ENCODE measurements at regions not wholly inside any gene's neighbourhood (a gene's known extent, or its start where the extent isn't known, plus 50 kb on each side); places are given as distances from the start of the nearest gene placed in this dataset.
A peak's percentile ranks its signal among the peaks of the same experiment; 100 is the strongest.

DNA sequence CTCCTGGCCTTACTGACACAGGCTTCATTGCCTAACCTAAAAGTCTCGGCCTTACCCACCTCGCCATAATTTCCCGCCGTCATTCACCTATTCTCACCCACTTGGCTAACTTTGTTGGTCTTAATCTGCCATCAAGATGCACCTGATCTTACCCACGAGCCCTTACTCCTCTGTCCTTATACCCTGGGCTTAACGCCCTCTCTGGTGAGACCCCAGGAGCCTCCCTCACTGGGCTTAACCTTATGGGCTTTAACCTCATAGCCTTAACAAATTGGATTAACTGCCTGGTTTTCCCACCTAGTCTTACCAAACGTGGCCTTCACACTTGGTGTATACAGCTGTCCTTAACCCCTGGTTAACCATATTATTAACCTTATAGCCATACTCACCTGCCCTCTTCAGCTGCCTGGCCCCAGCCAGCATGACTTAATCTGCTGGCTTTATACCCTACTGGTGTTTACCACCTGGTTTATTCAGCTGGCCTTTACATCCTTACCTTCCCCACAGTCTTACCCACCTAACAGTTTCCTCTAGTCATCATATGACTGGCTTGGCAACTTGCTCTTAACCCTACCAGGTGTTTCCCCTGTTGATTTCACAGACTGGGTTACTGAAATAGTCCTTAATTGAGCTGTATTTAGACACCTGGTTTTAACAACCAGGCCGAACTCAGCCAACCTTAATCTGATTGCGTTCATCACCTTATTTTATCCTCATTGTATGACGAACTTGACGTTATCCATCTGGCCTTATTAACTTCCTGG lies 132.0 kb upstream of the ZSWIM2 start:
- Histone ChIP-seq H3K9me3 (ENCODE audit: insufficient read depth, low read depth, low read length) (no peaks in the 10 kb centered on the region), H3K4ac (ENCODE audit: low read depth, low read length) (no peak overlapping the region), H4K8ac (ENCODE audit: low read depth, low read length) (no peak overlapping the region), H3K4me1 (ENCODE audit: control insufficient read depth in 1 of 2, insufficient read depth in 2 of 2, low read length in 2 of 2) (no peaks in the 10 kb centered on the region), H3K4me3 (ENCODE audit: low read depth, low read length) (no peak overlapping the region), H2BK12ac (ENCODE audit: low read length) (no peak overlapping the region), H3K36me3 (ENCODE audit: control insufficient read depth in 1 of 2, insufficient read depth in 2 of 2, low read length in 2 of 2) (no peaks in the 10 kb centered on the region), H3K27ac (ENCODE audit: low read depth, low read length) (no peak overlapping the region), H4K12ac (ENCODE audit: low read depth, low read length) (no peak overlapping the region), H3K9ac (ENCODE audit: low read length) (no peak overlapping the region), H3K14ac (ENCODE audit: low read length) (no peak overlapping the region), H4K91ac (ENCODE audit: low read depth, low read length) (no peak overlapping the region), H2AFZ (ENCODE audit: insufficient read depth, low read length, poor library complexity) (no peak overlapping the region), H3K79me2 (ENCODE audit: control insufficient read depth, insufficient read depth, low read length, poor library complexity) (no peaks in the 10 kb centered on the region), H3K27me3 (ENCODE audit: insufficient read depth, low read length) (no peaks in the 10 kb centered on the region), H3K79me1 (ENCODE audit: low read length) (no peaks in the 10 kb centered on the region), H3K4me2 (ENCODE audit: low read length) (no peak overlapping the region), H3K23ac (ENCODE audit: low read length) (no peak overlapping the region), H2AK5ac (ENCODE audit: low read length) (no peak overlapping the region), H2BK120ac (ENCODE audit: insufficient read depth, low read length, poor library complexity) (no peak overlapping the region), H3K18ac (ENCODE audit: low read length) (no peak overlapping the region), H2BK5ac (ENCODE audit: low read depth, low read length, poor library complexity) (no peak overlapping the region)
- WGBS (ENCODE audit: extremely low coverage, insufficient coverage, insufficient read length), result no CpG with 5 or more reads among the region's 11 CpGs
- DNase-seq, result no peak

DNA sequence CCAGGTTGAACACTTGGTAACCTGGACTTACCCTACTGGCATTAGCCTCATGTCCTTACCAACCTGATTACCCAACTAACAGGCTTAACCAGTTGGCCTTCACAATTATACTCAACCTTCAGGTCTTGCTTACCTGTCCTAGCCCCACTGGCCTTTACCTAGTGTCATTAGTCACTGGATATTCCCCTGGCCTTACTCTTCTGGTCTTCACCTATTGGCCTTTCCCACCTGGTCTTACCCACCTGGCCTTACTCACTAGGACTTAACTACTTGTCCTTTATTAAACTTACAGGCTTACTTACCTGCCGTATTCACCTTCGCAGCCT lies 131.1 kb upstream of the ZSWIM2 start:
- no peaks in the 10 kb centered on the region for H3K36me3 ChIP-seq (ENCODE audit: control insufficient read depth in 1 of 2, insufficient read depth in 2 of 2, low read length in 2 of 2)
- no peaks in the 10 kb centered on the region for H3K4me1 ChIP-seq (ENCODE audit: control insufficient read depth in 1 of 2, insufficient read depth in 2 of 2, low read length in 2 of 2)
- no peak overlapping the region for H4K12ac ChIP-seq (ENCODE audit: low read depth, low read length)
- H3K9me3 ChIP-seq (ENCODE audit: insufficient read depth, low read depth, low read length), result no peaks in the 10 kb centered on the region
- no peak overlapping the region for H3K23ac ChIP-seq (ENCODE audit: low read length)
- H3K27me3 ChIP-seq (ENCODE audit: insufficient read depth, low read length), result no peaks in the 10 kb centered on the region
- no peak overlapping the region for H3K4me2 ChIP-seq (ENCODE audit: low read length)
- no peak overlapping the region for H2AK5ac ChIP-seq (ENCODE audit: low read length)
- H4K91ac ChIP-seq (ENCODE audit: low read depth, low read length), result no peak overlapping the region
- H3K14ac ChIP-seq (ENCODE audit: low read length), result no peak overlapping the region
- no peak overlapping the region for H2AFZ ChIP-seq (ENCODE audit: insufficient read depth, low read length, poor library complexity)
- no peak overlapping the region for H3K9ac ChIP-seq (ENCODE audit: low read length)
- WGBS (ENCODE audit: extremely low coverage, insufficient coverage, insufficient read length), result no CpG with 5 or more reads among the region's 2 CpGs
- H3K79me1 ChIP-seq (ENCODE audit: low read length), result no peaks in the 10 kb centered on the region
- no peak overlapping the region for H2BK12ac ChIP-seq (ENCODE audit: low read length)
- H3K18ac ChIP-seq (ENCODE audit: low read length), result no peak overlapping the region
- peak in 1 of 2 donors; percentile 33 for DNase-seq
- no peak overlapping the region for H4K8ac ChIP-seq (ENCODE audit: low read depth, low read length)
- H2BK120ac ChIP-seq (ENCODE audit: insufficient read depth, low read length, poor library complexity), result no peak overlapping the region
- H3K79me2 ChIP-seq (ENCODE audit: control insufficient read depth, insufficient read depth, low read length, poor library complexity), result no peaks in the 10 kb centered on the region
- no peak overlapping the region for H3K27ac ChIP-seq (ENCODE audit: low read depth, low read length)
- H3K4me3 ChIP-seq (ENCODE audit: low read depth, low read length), result no peak overlapping the region
- no peak overlapping the region for H2BK5ac ChIP-seq (ENCODE audit: low read depth, low read length, poor library complexity)
- H3K4ac ChIP-seq (ENCODE audit: low read depth, low read length), result no peak overlapping the region

DNA sequence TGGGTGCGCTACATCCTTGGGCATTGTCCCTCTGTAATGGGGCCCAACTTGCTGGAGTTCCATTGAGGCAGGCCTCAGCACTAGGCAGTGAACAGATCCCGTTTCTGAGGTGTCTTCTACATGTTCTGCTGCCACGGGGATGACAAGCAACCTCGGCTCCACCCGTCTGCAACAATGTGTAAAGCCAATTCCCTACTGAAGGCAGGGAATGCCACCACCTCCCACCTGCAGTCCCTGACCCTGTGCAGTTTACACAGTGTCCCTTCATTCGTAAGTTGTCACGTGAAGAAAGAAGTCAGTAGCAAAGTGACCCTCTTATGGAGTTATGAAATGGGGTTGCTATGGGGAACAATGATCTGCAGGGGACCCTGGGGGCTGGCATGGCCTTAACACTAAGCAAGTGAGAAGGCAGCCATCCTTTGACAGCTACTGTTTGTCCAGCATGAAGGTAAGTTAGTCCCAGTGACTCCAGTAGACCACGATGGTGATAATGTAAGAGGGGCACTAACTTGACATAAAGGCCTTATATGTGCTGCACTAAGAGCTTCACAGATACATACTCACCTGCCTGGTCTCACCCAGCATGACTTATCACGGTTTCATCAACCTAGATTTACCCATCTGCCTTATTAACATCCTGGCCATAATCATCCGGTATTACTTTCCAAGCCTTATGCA lies 130.6 kb upstream of the ZSWIM2 start:
- no peaks in the 10 kb centered on the region for H3K79me1 ChIP-seq (ENCODE audit: low read length)
- no peak overlapping the region for H2BK12ac ChIP-seq (ENCODE audit: low read length)
- no peak for DNase-seq
- no peaks in the 10 kb centered on the region for H3K27me3 ChIP-seq (ENCODE audit: insufficient read depth, low read length)
- H3K9ac ChIP-seq (ENCODE audit: low read length), result no peak overlapping the region
- H4K91ac ChIP-seq (ENCODE audit: low read depth, low read length), result no peak overlapping the region
- H3K9me3 ChIP-seq (ENCODE audit: insufficient read depth, low read depth, low read length), result no peaks in the 10 kb centered on the region
- no peak overlapping the region for H3K4ac ChIP-seq (ENCODE audit: low read depth, low read length)
- no peak overlapping the region for H2BK5ac ChIP-seq (ENCODE audit: low read depth, low read length, poor library complexity)
- WGBS (ENCODE audit: extremely low coverage, insufficient coverage, insufficient read length), result no CpG with 5 or more reads among the region's 10 CpGs
- H3K14ac ChIP-seq (ENCODE audit: low read length), result no peak overlapping the region
- no peak overlapping the region for H2BK120ac ChIP-seq (ENCODE audit: insufficient read depth, low read length, poor library complexity)
- H3K18ac ChIP-seq (ENCODE audit: low read length), result no peak overlapping the region
- H2AFZ ChIP-seq (ENCODE audit: insufficient read depth, low read length, poor library complexity), result no peak overlapping the region
- H3K4me2 ChIP-seq (ENCODE audit: low read length), result no peak overlapping the region
- no peak overlapping the region for H3K23ac ChIP-seq (ENCODE audit: low read length)
- H2AK5ac ChIP-seq (ENCODE audit: low read length), result no peak overlapping the region
- H3K27ac ChIP-seq (ENCODE audit: low read depth, low read length), result no peak overlapping the region
- H3K36me3 ChIP-seq (ENCODE audit: control insufficient read depth in 1 of 2, insufficient read depth in 2 of 2, low read length in 2 of 2), result no peaks in the 10 kb centered on the region
- H3K4me3 ChIP-seq (ENCODE audit: low read depth, low read length), result no peak overlapping the region
- no peaks in the 10 kb centered on the region for H3K4me1 ChIP-seq (ENCODE audit: control insufficient read depth in 1 of 2, insufficient read depth in 2 of 2, low read length in 2 of 2)
- H3K79me2 ChIP-seq (ENCODE audit: control insufficient read depth, insufficient read depth, low read length, poor library complexity), result no peaks in the 10 kb centered on the region
- H4K8ac ChIP-seq (ENCODE audit: low read depth, low read length), result no peak overlapping the region
- no peak overlapping the region for H4K12ac ChIP-seq (ENCODE audit: low read depth, low read length)

DNA sequence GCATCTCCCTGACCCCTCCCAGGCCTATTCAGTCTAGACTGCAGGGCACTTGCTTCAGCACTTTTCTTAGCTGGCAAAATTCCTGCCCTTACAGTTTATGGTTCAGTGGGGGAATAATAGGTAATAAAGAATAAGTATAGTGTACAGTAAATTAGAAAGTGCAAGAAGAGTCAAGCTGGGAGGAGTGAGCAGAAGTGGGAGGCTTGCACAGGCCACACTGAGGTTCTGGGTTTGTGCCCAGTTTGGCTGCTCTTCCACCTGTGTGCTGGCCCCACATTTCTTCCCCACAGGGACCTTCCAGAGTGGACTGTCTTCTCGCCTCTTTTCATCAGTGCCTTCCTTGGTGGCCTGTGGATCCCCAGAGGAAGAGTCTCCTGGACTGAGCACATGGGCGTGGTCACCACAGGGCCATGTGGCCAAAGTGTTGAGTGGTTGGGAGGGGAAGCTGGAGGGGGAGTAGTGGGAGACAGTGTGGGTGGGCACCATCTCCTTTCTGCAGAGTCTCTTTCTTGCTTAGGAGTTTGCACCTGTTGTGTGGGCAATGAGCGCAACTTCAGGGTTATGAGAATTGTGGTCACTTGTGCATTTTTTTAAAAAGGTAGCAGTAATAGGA lies 128.6 kb upstream of the ZSWIM2 start:
- Histone ChIP-seq H4K91ac (ENCODE audit: low read depth, low read length) (no peak overlapping the region), H3K14ac (ENCODE audit: low read length) (no peak overlapping the region), H4K8ac (ENCODE audit: low read depth, low read length) (no peak overlapping the region), H2BK120ac (ENCODE audit: insufficient read depth, low read length, poor library complexity) (no peak overlapping the region), H3K36me3 (ENCODE audit: control insufficient read depth in 1 of 2, insufficient read depth in 2 of 2, low read length in 2 of 2) (no peaks in the 10 kb centered on the region), H3K79me2 (ENCODE audit: control insufficient read depth, insufficient read depth, low read length, poor library complexity) (no peaks in the 10 kb centered on the region), H3K9me3 (ENCODE audit: insufficient read depth, low read depth, low read length) (no peaks in the 10 kb centered on the region), H2AK5ac (ENCODE audit: low read length) (no peak overlapping the region), H3K4me1 (ENCODE audit: control insufficient read depth in 1 of 2, insufficient read depth in 2 of 2, low read length in 2 of 2) (no peaks in the 10 kb centered on the region), H3K4me3 (ENCODE audit: low read depth, low read length) (no peak overlapping the region), H3K4me2 (ENCODE audit: low read length) (no peak overlapping the region), H3K27ac (ENCODE audit: low read depth, low read length) (no peak overlapping the region), H3K18ac (ENCODE audit: low read length) (no peak overlapping the region), H3K23ac (ENCODE audit: low read length) (no peak overlapping the region), H3K4ac (ENCODE audit: low read depth, low read length) (no peak overlapping the region), H3K27me3 (ENCODE audit: insufficient read depth, low read length) (no peaks in the 10 kb centered on the region), H2BK12ac (ENCODE audit: low read length) (no peak overlapping the region), H3K9ac (ENCODE audit: low read length) (no peak overlapping the region), H2AFZ (ENCODE audit: insufficient read depth, low read length, poor library complexity) (no peak overlapping the region), H2BK5ac (ENCODE audit: low read depth, low read length, poor library complexity) (no peak overlapping the region), H4K12ac (ENCODE audit: low read depth, low read length) (no peak overlapping the region), H3K79me1 (ENCODE audit: low read length) (no peaks in the 10 kb centered on the region)
- WGBS (ENCODE audit: extremely low coverage, insufficient coverage, insufficient read length), result no CpG with 5 or more reads among the region's 3 CpGs
- DNase-seq, result no peak
